Thyroid gland (tissue), 4 donors: ENCODE measurements at regions not wholly inside any gene's neighbourhood (a gene's known extent, or its start where the extent isn't known, plus 50 kb on each side); places are given as distances from the start of the nearest gene placed in this dataset.

Experiments
- DNase-seq, 2 donors: peaks; one replicate each; pipeline ENCODE4 v3.0.0-alpha.2; 2019
- H3K27ac ChIP-seq, 3 donors: fragments of 200-600 bp; sonication (generic); 1 replicate in 2 of 3; 2 replicates in 1 of 3; pipeline ENCODE4 v1.5.1; 2016 to 2019; ENCODE audit warnings: mild to moderate bottlenecking in 1 of 3, moderate library complexity in 1 of 3
- H3K27me3 ChIP-seq: fragments of 200-600 bp; sonication (generic); one replicate; pipeline ENCODE4 v1.5.1; 2019
- H3K36me3 ChIP-seq, 2 donors: fragments of 200-600 bp; sonication (generic); one replicate each; pipeline ENCODE4 v1.5.1; 2016 to 2019
- H3K4me1 ChIP-seq, 2 donors: fragments of 200-600 bp; sonication (generic); one replicate each; pipeline ENCODE4 v1.5.1; 2017 to 2019
- H3K4me3 ChIP-seq, 3 donors: fragments of 200-600 bp; sonication (generic); replicated peaks in 1 of 3; 1 replicate in 2 of 3; 2 replicates in 1 of 3; pipeline ENCODE4 v1.5.1; 2016; ENCODE audit warnings: mild to moderate bottlenecking in 1 of 3
- H3K9me3 ChIP-seq: fragments of 200-600 bp; sonication (generic); one replicate; pipeline ENCODE4 v1.5.1; 2017
- POLR2A ChIP-seq, 2 donors: fragments of 450-650 bp; IDR thresholded peaks; one replicate each; pipeline ENCODE4 v1.6.1; 2017; ENCODE audit warnings: antibody characterized with exemption in 2 of 2, mild to moderate bottlenecking in 2 of 2, moderate library complexity in 1 of 2
- WGBS, 2 donors: methylation state at CpG; one replicate each; pipeline ENCODE4 v1.1.5; 2017; 5-methylcytosine and 5-hydroxymethylcytosine counted together
- intact Hi-C: fragments of 100-400 bp; cut with DNase I; formaldehyde crosslinking; loops from one replicate; pipeline ENCODE4 v1.15.1; 2023
- TF ChIP-seq, protein P1 (sequence below), 6 experiments: fragments of 200-600 bp in 3 of 6; fragments of 450-650 bp in 3 of 6; sonication (generic) in 3 of 6; IDR thresholded peaks; one replicate each; pipeline ENCODE4 v1.5.1; 2016 to 2019; ENCODE audit warnings: antibody characterized with exemption in 6 of 6, mild to moderate bottlenecking in 2 of 6, inconsistent platforms in 1 of 6, moderate library complexity in 1 of 6

DNA sequence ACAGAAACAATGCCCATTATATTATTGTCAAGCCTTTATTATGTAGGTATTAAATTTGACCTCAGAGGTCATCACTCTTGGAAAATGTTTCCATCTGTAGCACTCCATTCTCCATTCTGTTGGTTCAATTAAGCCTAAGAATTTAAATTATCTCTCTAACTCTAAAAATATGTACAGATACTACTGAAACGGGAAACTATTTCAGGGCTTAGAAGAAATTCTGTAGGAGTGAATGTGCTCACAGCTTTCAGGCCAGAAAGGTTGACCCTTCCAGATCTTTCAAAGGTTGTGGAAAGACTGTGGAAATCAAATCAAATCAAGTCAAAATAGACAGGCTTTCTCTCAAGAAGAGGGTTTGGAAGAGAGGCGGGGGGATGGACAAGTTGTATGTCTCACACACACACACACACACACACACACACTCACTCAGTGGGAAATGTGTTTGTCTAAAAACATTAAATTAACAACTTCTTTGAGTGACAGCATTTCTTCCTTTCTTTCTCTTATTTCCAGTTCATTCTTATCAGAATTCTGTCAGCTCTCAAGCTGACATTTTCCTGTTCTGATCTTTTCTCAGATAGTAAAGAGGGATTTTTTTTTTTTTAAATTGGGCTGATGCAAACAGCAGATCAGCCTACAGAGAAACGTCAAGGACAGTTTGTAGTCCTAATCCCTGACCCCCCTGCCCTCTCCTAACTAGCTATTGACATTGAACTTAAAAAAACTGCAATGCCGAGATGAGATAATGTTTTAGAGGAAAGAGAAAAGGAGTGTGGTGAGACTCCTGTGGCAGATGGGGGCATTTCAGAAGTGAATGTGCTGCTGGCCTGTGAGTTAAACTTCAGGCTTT is 139.0 kb upstream of the ZFHX3 start:
- Histone ChIP-seq H3K4me3 (no peak overlapping the region), H3K9me3 (no peaks in the 10 kb centered on the region), H3K36me3 (no peaks in the 10 kb centered on the region), H3K27me3 (no peaks in the 10 kb centered on the region), H3K4me1 (no peaks in the 10 kb centered on the region), H3K27ac (no peak overlapping the region)
- TF ChIP-seq POLR2A (IDR thresholded peaks at IDR 0.05), result no peak
- TF ChIP-seq, protein P1, sequence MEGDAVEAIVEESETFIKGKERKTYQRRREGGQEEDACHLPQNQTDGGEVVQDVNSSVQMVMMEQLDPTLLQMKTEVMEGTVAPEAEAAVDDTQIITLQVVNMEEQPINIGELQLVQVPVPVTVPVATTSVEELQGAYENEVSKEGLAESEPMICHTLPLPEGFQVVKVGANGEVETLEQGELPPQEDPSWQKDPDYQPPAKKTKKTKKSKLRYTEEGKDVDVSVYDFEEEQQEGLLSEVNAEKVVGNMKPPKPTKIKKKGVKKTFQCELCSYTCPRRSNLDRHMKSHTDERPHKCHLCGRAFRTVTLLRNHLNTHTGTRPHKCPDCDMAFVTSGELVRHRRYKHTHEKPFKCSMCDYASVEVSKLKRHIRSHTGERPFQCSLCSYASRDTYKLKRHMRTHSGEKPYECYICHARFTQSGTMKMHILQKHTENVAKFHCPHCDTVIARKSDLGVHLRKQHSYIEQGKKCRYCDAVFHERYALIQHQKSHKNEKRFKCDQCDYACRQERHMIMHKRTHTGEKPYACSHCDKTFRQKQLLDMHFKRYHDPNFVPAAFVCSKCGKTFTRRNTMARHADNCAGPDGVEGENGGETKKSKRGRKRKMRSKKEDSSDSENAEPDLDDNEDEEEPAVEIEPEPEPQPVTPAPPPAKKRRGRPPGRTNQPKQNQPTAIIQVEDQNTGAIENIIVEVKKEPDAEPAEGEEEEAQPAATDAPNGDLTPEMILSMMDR (IDR thresholded peaks at IDR 0.05), result no peak
- intact Hi-C loops, result no loop called here
- DNase-seq, result no peak
- 81 to 84% methylated on average over 4 of the region's 4 CpGs for WGBS, 2 donors

DNA sequence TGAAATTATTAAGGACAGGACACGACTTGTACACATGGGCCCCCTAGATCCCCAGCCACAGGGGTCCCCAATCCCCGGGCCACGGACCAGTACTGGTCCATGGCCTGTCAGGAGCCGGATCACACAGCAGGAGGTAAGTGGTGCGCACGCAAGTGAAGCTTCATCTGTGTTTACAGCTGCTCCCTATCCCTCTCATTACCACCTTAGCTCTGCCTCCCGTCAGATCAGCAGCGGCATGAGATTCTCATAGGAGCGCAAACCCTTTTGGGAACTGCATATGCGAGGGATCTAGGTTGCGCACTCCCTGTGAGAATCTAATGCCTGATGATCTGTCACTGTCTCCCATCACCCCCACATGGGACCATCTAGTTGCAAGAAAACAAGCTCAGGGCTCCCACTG is 137.8 kb upstream of the ZFHX3 start:
- DNase-seq, result no peak
- intact Hi-C loops, result no loop called here
- no peaks in the 10 kb centered on the region for H3K4me1 ChIP-seq
- TF ChIP-seq POLR2A (IDR thresholded peaks at IDR 0.05), result no peak
- TF ChIP-seq, protein P1 (IDR thresholded peaks at IDR 0.05), result no peak
- H3K36me3 ChIP-seq, result no peaks in the 10 kb centered on the region
- no peaks in the 10 kb centered on the region for H3K27me3 ChIP-seq
- 94 to 99% methylated on average over 11 of the region's 11 CpGs for WGBS, 2 donors
- no peak overlapping the region for H3K27ac ChIP-seq
- H3K4me3 ChIP-seq, result no peak overlapping the region
- H3K9me3 ChIP-seq, result no peaks in the 10 kb centered on the region

GRCh38 chr16:73183611-73184092 is 135.7 kb upstream of the ZFHX3 start:
- no peak overlapping the region for H3K27ac ChIP-seq
- no peak overlapping the region for H3K4me3 ChIP-seq
- no peaks in the 10 kb centered on the region for H3K9me3 ChIP-seq
- WGBS, 2 donors, result 70 to 75% methylated on average over 17 of the region's 17 CpGs
- no peaks in the 10 kb centered on the region for H3K27me3 ChIP-seq
- no peaks in the 10 kb centered on the region for H3K4me1 ChIP-seq
- DNase-seq, result no peak
- TF ChIP-seq, protein P1 (IDR thresholded peaks at IDR 0.05), result no peak
- no peak for TF ChIP-seq POLR2A (IDR thresholded peaks at IDR 0.05)
- no peaks in the 10 kb centered on the region for H3K36me3 ChIP-seq
- intact Hi-C loops, result no loop called here

- no peak overlapping the region for H3K4me3 ChIP-seq
- no peaks in the 10 kb centered on the region for H3K36me3 ChIP-seq
- no peak overlapping the region for H3K27ac ChIP-seq
- H3K4me1 ChIP-seq, result no peaks in the 10 kb centered on the region
- DNase-seq, result no peak
- H3K27me3 ChIP-seq, result no peaks in the 10 kb centered on the region
- WGBS, 2 donors, result 62 to 78% methylated on average over 12 of the region's 12 CpGs
- TF ChIP-seq, protein P1 (IDR thresholded peaks at IDR 0.05), result no peak
- no peak for TF ChIP-seq POLR2A (IDR thresholded peaks at IDR 0.05)
- intact Hi-C loops, result loop anchor here (10.0 kb wide), 1 partner anchor 115 kb away; no protein-coding TSS in a partner anchor
- H3K9me3 ChIP-seq, result no peaks in the 10 kb centered on the region
Measured at GRCh38 chr16:73179705-73180331, 131.9 kb upstream of the ZFHX3 start.
